ENCODE measurements at regions not wholly inside any gene's neighbourhood (a gene's known extent, or its start where the extent isn't known, plus 50 kb on each side); places are given as distances from the start of the nearest gene placed in this dataset.

GRCh38 chr6:37556881-37557644 is 57.4 kb upstream of the CCDC167 start:
- no peak for DNase-seq (ENCODE audit: low read depth in 2 of 2, low spot score in 1 of 2)

- DNase-seq (ENCODE audit: low read depth in 2 of 2, low spot score in 1 of 2) = no peak
Observed at GRCh38 chr6:37555040-37555781, 55.5 kb upstream of the CCDC167 start.

GRCh38 chr6:37554480-37554819 is 54.8 kb upstream of the CCDC167 start:
- DNase-seq (ENCODE audit: low read depth in 2 of 2, low spot score in 1 of 2) = no peak

GRCh38 chr6:37552267-37552666 is 52.6 kb upstream of the CCDC167 start:
- DNase-seq (ENCODE audit: low read depth in 2 of 2, low spot score in 1 of 2) = no peak

GRCh38 chr6:37551867-37552266 is 52.2 kb upstream of the CCDC167 start:
- no peak for DNase-seq (ENCODE audit: low read depth in 2 of 2, low spot score in 1 of 2)

- DNase-seq (ENCODE audit: low read depth in 2 of 2, low spot score in 1 of 2) = no peak
Observed at GRCh38 chr6:37551446-37551845, 51.8 kb upstream of the CCDC167 start.

GRCh38 chr6:37551002-37551401 is 51.3 kb upstream of the CCDC167 start:
- no peak for DNase-seq (ENCODE audit: low read depth in 2 of 2, low spot score in 1 of 2)

GRCh38 chr6:37550191-37550831 is 50.6 kb upstream of the CCDC167 start:
- DNase-seq (ENCODE audit: low read depth in 2 of 2, low spot score in 1 of 2) = no peak

- DNase-seq (ENCODE audit: low read depth in 2 of 2, low spot score in 1 of 2) = no peak
Observed at GRCh38 chr6:37549558-37549957, 49.9 kb upstream of the CCDC167 start.
